ENCODE measurements at regions not wholly inside any gene's neighbourhood (a gene's known extent, or its start where the extent isn't known, plus 50 kb on each side); places are given as distances from the start of the nearest gene placed in this dataset.

- no peak overlapping the region for H3K9ac ChIP-seq (ENCODE audit: low read length)
- no peak overlapping the region for H3K4me3 ChIP-seq (ENCODE audit: control extremely low read depth in 1 of 5, extremely low read depth in 1 of 5, insufficient read depth in 1 of 5, low read depth in 2 of 5, low read length in 4 of 5)
- no peak for TF ChIP-seq CTCF (IDR thresholded peaks at IDR 0.05)
- no peak for TF ChIP-seq EZH2 (IDR thresholded peaks at IDR 0.05; ENCODE audit: borderline replicate concordance, insufficient read depth, low read depth, low read length, poor library complexity, severe bottlenecking)
- H3K4me2 ChIP-seq (replicated peaks; ENCODE audit: low read depth, low read length, poor library complexity, severe bottlenecking), result no peak overlapping the region
- no peak for DNase-seq
- Mint-ChIP-seq H3K4me3 (no peak overlapping the region), H3K27me3 (no peaks in the 10 kb centered on the region), H3K4me1 (no peaks in the 10 kb centered on the region), H3K27ac (no peak overlapping the region), H3K9me3 (ENCODE audit: insufficient read depth) (peaks cover 3% of the 10 kb centered on the region)
- POLR2A ChIA-PET, result no interaction called here
- no peaks in the 10 kb centered on the region for H3K36me3 ChIP-seq (replicated peaks in 1 of 2; ENCODE audit: control extremely low read depth in 1 of 2, control insufficient read depth in 1 of 2, extremely low read depth in 1 of 2, insufficient read depth in 2 of 2, low read length in 1 of 2)
- no CpG with 5 or more reads among the region's 1 CpG for WGBS (ENCODE audit: insufficient coverage)
- no peak overlapping the region for H3K27ac ChIP-seq (ENCODE audit: low read length in 2 of 2)
- H4K20me1 ChIP-seq (ENCODE audit: control insufficient read depth, insufficient read depth, low read length, poor library complexity, severe bottlenecking), result no peaks in the 10 kb centered on the region
- intact Hi-C loops (cut with micrococcal nuclease), result no loop called here
- CTCF ChIA-PET, result no interaction called here
- no peak for ATAC-seq (ENCODE audit: low read depth)
- no peaks in the 10 kb centered on the region for H3K79me2 ChIP-seq (ENCODE audit: control insufficient read depth, insufficient read depth, low read length)
- no peaks in the 10 kb centered on the region for H3K9me3 ChIP-seq (ENCODE audit: control extremely low read depth in 1 of 3, control insufficient read depth in 2 of 3, insufficient read depth in 1 of 3, low read length in 2 of 3)
- no peaks in the 10 kb centered on the region for H3K4me1 ChIP-seq (ENCODE audit: control insufficient read depth in 2 of 2, insufficient read depth in 2 of 2, low read length in 2 of 2)
- H3K27me3 ChIP-seq (replicated peaks in 1 of 4; ENCODE audit: control extremely low read depth in 1 of 4, control insufficient read depth in 3 of 4, insufficient read depth in 4 of 4, low read length in 3 of 4), result no peaks in the 10 kb centered on the region
- no peak overlapping the region for H2AFZ ChIP-seq (ENCODE audit: insufficient read depth, low read depth, low read length, poor library complexity, severe bottlenecking)
Observed at GRCh38 chr4:148716431-148717052, 274.3 kb upstream of the NR3C2 start.

- Histone ChIP-seq H3K27me3 (replicated peaks in 1 of 4; ENCODE audit: control extremely low read depth in 1 of 4, control insufficient read depth in 3 of 4, insufficient read depth in 4 of 4, low read length in 3 of 4) (no peaks in the 10 kb centered on the region), H3K4me1 (ENCODE audit: control insufficient read depth in 2 of 2, insufficient read depth in 2 of 2, low read length in 2 of 2) (no peaks in the 10 kb centered on the region), H3K79me2 (ENCODE audit: control insufficient read depth, insufficient read depth, low read length) (no peaks in the 10 kb centered on the region), H3K36me3 (replicated peaks in 1 of 2; ENCODE audit: control extremely low read depth in 1 of 2, control insufficient read depth in 1 of 2, extremely low read depth in 1 of 2, insufficient read depth in 2 of 2, low read length in 1 of 2) (no peaks in the 10 kb centered on the region), H4K20me1 (ENCODE audit: control insufficient read depth, insufficient read depth, low read length, poor library complexity, severe bottlenecking) (no peaks in the 10 kb centered on the region), H2AFZ (ENCODE audit: insufficient read depth, low read depth, low read length, poor library complexity, severe bottlenecking) (no peak overlapping the region), H3K4me3 (ENCODE audit: control extremely low read depth in 1 of 5, extremely low read depth in 1 of 5, insufficient read depth in 1 of 5, low read depth in 2 of 5, low read length in 4 of 5) (no peak overlapping the region), H3K9ac (ENCODE audit: low read length) (no peak overlapping the region), H3K9me3 (ENCODE audit: control extremely low read depth in 1 of 3, control insufficient read depth in 2 of 3, insufficient read depth in 1 of 3, low read length in 2 of 3) (no peaks in the 10 kb centered on the region), H3K4me2 (replicated peaks; ENCODE audit: low read depth, low read length, poor library complexity, severe bottlenecking) (no peak overlapping the region), H3K27ac (ENCODE audit: low read length in 2 of 2) (no peak overlapping the region)
- WGBS (ENCODE audit: insufficient coverage), result no CpG with 5 or more reads among the region's 1 CpG
- ATAC-seq (ENCODE audit: low read depth) (no peak), DNase-seq (no peak)
- ChIA-PET CTCF (no interaction called here), POLR2A (no interaction called here)
- no peak overlapping the region for H3K4me3 Mint-ChIP-seq
- H3K4me1 Mint-ChIP-seq, result no peaks in the 10 kb centered on the region
- H3K9me3 Mint-ChIP-seq (ENCODE audit: insufficient read depth), result peaks cover 2% of the 10 kb centered on the region
- TF ChIP-seq CTCF (IDR thresholded peaks at IDR 0.05), result no peak
- intact Hi-C loops (cut with micrococcal nuclease), result no loop called here
- no peaks in the 10 kb centered on the region for H3K27me3 Mint-ChIP-seq
- H3K27ac Mint-ChIP-seq, result no peak overlapping the region
Observed at GRCh38 chr4:148704291-148704690, 262.1 kb upstream of the NR3C2 start.

Data from B cell (primary cell).